Activated CD4-positive, alpha-beta T cell treated with anti-CD3 and anti-CD28 coated beads for 36 hours (primary cell): ENCODE measurements at regions not wholly inside any gene's neighbourhood (a gene's known extent, or its start where the extent isn't known, plus 50 kb on each side); places are given as distances from the start of the nearest gene placed in this dataset.

ENCODE experiments used
- ATAC-seq: fragments of 200-7000 bp; cut with Tn5 transposase; one replicate; pipeline ENCODE4 v1.10.0; 2021; ENCODE audit warnings: mild to moderate bottlenecking, moderate library complexity
- CTCF ChIA-PET: fragments of 350-600 bp; sonication (Branson Sonifier 250); formaldehyde crosslinking; loops from one replicate; lab custom pipeline; 2021; ENCODE audit warnings: antibody characterized with exemption; lab: Charles Lee
- POLR2A ChIA-PET: fragments of 350-600 bp; sonication (Branson Sonifier 250); formaldehyde crosslinking; loops from one replicate; lab custom pipeline; 2021; ENCODE audit warnings: antibody characterized with exemption, inconsistent platforms; lab: Charles Lee
- DNase-seq: peaks from one replicate; pipeline ENCODE4 v3.0.0-alpha.2; 2020
- H3K27ac Mint-ChIP-seq: one replicate; pipeline ENCODE4 v1.8.0; 2021; ENCODE audit warnings: mixed read lengths
- H3K27me3 Mint-ChIP-seq: one replicate; pipeline ENCODE4 v1.8.0; 2021; ENCODE audit warnings: mixed read lengths
- H3K36me3 Mint-ChIP-seq: one replicate; pipeline ENCODE4 v1.8.0; 2021; ENCODE audit warnings: low read depth, mixed read lengths
- H3K4me1 Mint-ChIP-seq: one replicate; pipeline ENCODE4 v1.8.0; 2021; ENCODE audit warnings: mixed read lengths
- H3K4me3 Mint-ChIP-seq: one replicate; pipeline ENCODE4 v1.8.0; 2021; ENCODE audit warnings: mild to moderate bottlenecking, moderate library complexity, mixed read lengths
- H3K9me3 Mint-ChIP-seq: one replicate; pipeline ENCODE4 v1.8.0; 2021; ENCODE audit warnings: low read depth, mixed read lengths
- intact Hi-C, 2 experiments: fragments of 100-400 bp; cut with DNase I in 1 of 2; cut with micrococcal nuclease in 1 of 2; formaldehyde crosslinking; loops; one replicate each; pipeline versions ENCODE4 v1.14.2 to v1.15.1; 2022 to 2024; cut with DNase I, micrococcal nuclease

DNA sequence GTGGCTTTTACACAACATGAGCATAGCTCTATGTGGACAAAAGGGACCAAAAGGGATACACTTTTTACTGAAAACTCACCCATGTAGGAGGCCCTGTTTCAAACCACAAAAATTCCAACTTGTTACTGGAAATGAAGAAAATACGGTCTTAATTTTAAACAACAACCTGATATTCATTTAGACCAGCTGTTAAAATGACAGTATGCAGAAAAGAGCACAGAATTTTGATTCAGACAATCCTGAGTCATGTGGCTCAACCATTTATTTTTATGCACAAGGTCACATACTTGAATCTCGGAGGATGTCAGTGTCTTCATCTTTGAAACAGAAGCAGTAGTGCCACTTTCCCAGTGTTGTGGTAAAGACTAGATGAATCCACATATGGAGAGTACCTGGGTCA is 426.5 kb upstream of the NFE2L3 start:
- Mint-ChIP-seq H3K4me1 (no peaks in the 10 kb centered on the region), H3K36me3 (no peaks in the 10 kb centered on the region), H3K4me3 (no peak overlapping the region), H3K27me3 (peaks cover 5% of the 10 kb centered on the region), H3K9me3 (no peaks in the 10 kb centered on the region), H3K27ac (no peak overlapping the region)
- ATAC-seq (no peak), DNase-seq (no peak)
- ChIA-PET POLR2A (no interaction called here), CTCF (interaction anchor here (0.8 kb wide), 1 partner anchor 48 kb away, joined by 3 read pairs; no protein-coding TSS in a partner anchor)
- intact Hi-C loops: loop anchor here in 1 of 2 experiments (5.0 kb wide), 1 partner anchor 127 kb away; no protein-coding TSS in a partner anchor

- intact Hi-C loops: loop anchor here in 1 of 2 experiments (5.0 kb wide), 1 partner anchor 126 kb away; no protein-coding TSS in a partner anchor
- H3K4me1 Mint-ChIP-seq: no peaks in the 10 kb centered on the region
- H3K27ac Mint-ChIP-seq: no peak overlapping the region
- no peak overlapping the region for H3K4me3 Mint-ChIP-seq
- POLR2A ChIA-PET: no interaction called here
- CTCF ChIA-PET: interaction anchor here (0.8 kb wide), 1 partner anchor 48 kb away, joined by 3 read pairs; no protein-coding TSS in a partner anchor
- no peak for ATAC-seq
- DNase-seq: no peak
- H3K9me3 Mint-ChIP-seq: no peaks in the 10 kb centered on the region
- H3K27me3 Mint-ChIP-seq: peaks cover 4% of the 10 kb centered on the region
- no peaks in the 10 kb centered on the region for H3K36me3 Mint-ChIP-seq
Observed at GRCh38 chr7:25726170-25726780, 425.7 kb upstream of the NFE2L3 start.

GRCh38 chr7:25726781-25727311 is 425.2 kb upstream of the NFE2L3 start:
- Mint-ChIP-seq H3K27ac (no peak overlapping the region), H3K27me3 (peaks cover 2% of the 10 kb centered on the region), H3K36me3 (no peaks in the 10 kb centered on the region), H3K4me3 (no peak overlapping the region), H3K9me3 (no peaks in the 10 kb centered on the region), H3K4me1 (no peaks in the 10 kb centered on the region)
- DNase-seq: no peak
- ATAC-seq: no peak
- ChIA-PET CTCF (interaction anchor here (0.6 kb wide), 1 partner anchor 1140 kb away, joined by 3 read pairs; no protein-coding TSS in a partner anchor), POLR2A (no interaction called here)
- intact Hi-C loops: loop anchor here in 1 of 2 experiments (5.0 kb wide), 1 partner anchor 125 kb away; no protein-coding TSS in a partner anchor

- Mint-ChIP-seq H3K36me3 (no peaks in the 10 kb centered on the region), H3K9me3 (no peaks in the 10 kb centered on the region), H3K27ac (no peak overlapping the region), H3K4me1 (no peaks in the 10 kb centered on the region), H3K27me3 (peaks cover 2% of the 10 kb centered on the region), H3K4me3 (no peak overlapping the region)
- no peak for ATAC-seq
- ChIA-PET POLR2A (no interaction called here), CTCF (interaction anchor here (0.6 kb wide), 3 partner anchors 131 to 1140 kb away, joined by 3 to 4 read pairs (median 3); no protein-coding TSS in a partner anchor)
- intact Hi-C loops: loop anchor here in 1 of 2 experiments (5.0 kb wide), 1 partner anchor 125 kb away; no protein-coding TSS in a partner anchor
- no peak for DNase-seq
Observed at GRCh38 chr7:25727446-25727845, 424.6 kb upstream of the NFE2L3 start.

GRCh38 chr7:25727876-25728275 is 424.1 kb upstream of the NFE2L3 start:
- Mint-ChIP-seq H3K36me3 (no peaks in the 10 kb centered on the region), H3K4me3 (no peak overlapping the region), H3K27me3 (peaks cover 2% of the 10 kb centered on the region), H3K27ac (no peak overlapping the region), H3K9me3 (no peaks in the 10 kb centered on the region), H3K4me1 (no peaks in the 10 kb centered on the region)
- intact Hi-C loops: loop anchor here in 1 of 2 experiments (5.0 kb wide), 1 partner anchor 124 kb away; no protein-coding TSS in a partner anchor
- CTCF ChIA-PET: interaction anchor here (0.6 kb wide), 3 partner anchors 131 to 775 kb away, joined by 3 to 4 read pairs (median 3); no protein-coding TSS in a partner anchor
- POLR2A ChIA-PET: no interaction called here
- ATAC-seq (no peak), DNase-seq (no peak)

- Mint-ChIP-seq H3K36me3 (no peaks in the 10 kb centered on the region), H3K27ac (no peak overlapping the region), H3K4me1 (no peaks in the 10 kb centered on the region), H3K4me3 (no peak overlapping the region), H3K27me3 (peaks cover 12% of the 10 kb centered on the region), H3K9me3 (no peaks in the 10 kb centered on the region)
- intact Hi-C loops: no loop called here
- ATAC-seq (no peak), DNase-seq (no peak)
- ChIA-PET CTCF (no interaction called here), POLR2A (no interaction called here)
Observed at GRCh38 chr7:25731068-25731845, 420.7 kb upstream of the NFE2L3 start.

GRCh38 chr7:25731846-25732245 is 420.2 kb upstream of the NFE2L3 start:
- Mint-ChIP-seq H3K9me3 (no peaks in the 10 kb centered on the region), H3K4me1 (no peaks in the 10 kb centered on the region), H3K4me3 (no peak overlapping the region), H3K27ac (no peak overlapping the region), H3K36me3 (no peaks in the 10 kb centered on the region), H3K27me3 (peaks cover 14% of the 10 kb centered on the region)
- POLR2A ChIA-PET: no interaction called here
- CTCF ChIA-PET: no interaction called here
- no peak for DNase-seq
- no peak for ATAC-seq
- intact Hi-C loops: no loop called here

DNA sequence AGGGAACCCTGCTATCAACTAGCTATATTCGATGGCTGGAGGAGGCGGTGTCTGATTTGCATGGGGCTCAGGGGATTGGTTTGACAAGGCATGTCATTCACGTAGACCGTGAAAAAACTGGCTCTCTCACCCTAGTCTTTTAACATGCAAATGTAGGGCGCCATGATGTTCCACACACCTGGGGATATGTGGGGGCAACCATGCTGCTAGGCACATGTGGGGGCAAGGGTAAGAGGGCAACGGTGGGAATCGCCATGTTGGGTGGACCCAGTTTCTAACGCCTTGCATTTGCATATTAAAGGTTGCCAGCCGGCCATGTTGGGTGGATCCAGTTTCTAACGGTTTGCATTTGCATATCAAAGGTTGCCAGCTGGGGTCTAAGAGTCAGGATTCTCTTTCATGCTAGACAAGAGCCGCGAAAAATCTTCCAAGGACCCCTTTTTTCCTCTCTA is 419.2 kb upstream of the NFE2L3 start:
- ChIA-PET CTCF (no interaction called here), POLR2A (no interaction called here)
- intact Hi-C loops: no loop called here
- Mint-ChIP-seq H3K36me3 (no peaks in the 10 kb centered on the region), H3K27me3 (peaks cover 16% of the 10 kb centered on the region), H3K9me3 (no peaks in the 10 kb centered on the region), H3K4me1 (no peaks in the 10 kb centered on the region), H3K4me3 (no peak overlapping the region), H3K27ac (no peak overlapping the region)
- DNase-seq: no peak
- no peak for ATAC-seq

DNA sequence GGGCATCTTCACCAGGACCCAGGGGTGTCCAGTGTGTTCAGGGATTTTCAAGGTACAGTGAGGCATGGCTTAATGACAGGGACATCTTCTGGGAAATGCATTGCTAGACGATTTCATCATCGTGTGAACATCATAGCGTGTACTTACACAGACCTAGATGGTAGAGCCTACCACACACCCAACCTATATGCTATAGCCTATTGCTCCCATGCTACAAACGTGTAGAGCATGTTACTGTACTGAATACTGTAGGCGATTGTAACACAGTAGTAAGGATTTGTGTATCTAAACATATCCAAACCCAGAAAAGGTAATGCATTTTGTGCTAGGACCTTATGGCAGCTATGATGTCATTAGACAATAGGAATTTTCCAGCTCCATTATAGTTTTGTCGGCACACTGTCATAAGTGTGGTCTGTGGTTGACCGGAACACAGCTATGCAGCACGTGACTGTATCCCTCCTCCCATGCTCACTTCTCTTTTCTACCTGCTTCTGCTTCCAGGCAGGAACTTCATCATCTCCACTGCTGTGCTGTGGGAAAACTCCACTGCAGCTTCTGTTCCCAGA is 416.2 kb upstream of the NFE2L3 start:
- H3K4me3 Mint-ChIP-seq: no peak overlapping the region
- intact Hi-C loops: no loop called here
- H3K27ac Mint-ChIP-seq: no peak overlapping the region
- H3K27me3 Mint-ChIP-seq: peaks cover 18% of the 10 kb centered on the region
- no peak for DNase-seq
- no peaks in the 10 kb centered on the region for H3K4me1 Mint-ChIP-seq
- ChIA-PET CTCF (no interaction called here), POLR2A (no interaction called here)
- no peaks in the 10 kb centered on the region for H3K9me3 Mint-ChIP-seq
- no peak for ATAC-seq
- H3K36me3 Mint-ChIP-seq: no peaks in the 10 kb centered on the region

GRCh38 chr7:25738528-25738927 is 413.5 kb upstream of the NFE2L3 start:
- ATAC-seq: no peak
- no peak for DNase-seq
- Mint-ChIP-seq H3K27me3 (peaks cover 25% of the 10 kb centered on the region), H3K36me3 (no peaks in the 10 kb centered on the region), H3K4me1 (no peaks in the 10 kb centered on the region), H3K4me3 (no peak overlapping the region), H3K9me3 (no peaks in the 10 kb centered on the region), H3K27ac (no peak overlapping the region)
- POLR2A ChIA-PET: no interaction called here
- CTCF ChIA-PET: no interaction called here
- intact Hi-C loops: no loop called here

DNA sequence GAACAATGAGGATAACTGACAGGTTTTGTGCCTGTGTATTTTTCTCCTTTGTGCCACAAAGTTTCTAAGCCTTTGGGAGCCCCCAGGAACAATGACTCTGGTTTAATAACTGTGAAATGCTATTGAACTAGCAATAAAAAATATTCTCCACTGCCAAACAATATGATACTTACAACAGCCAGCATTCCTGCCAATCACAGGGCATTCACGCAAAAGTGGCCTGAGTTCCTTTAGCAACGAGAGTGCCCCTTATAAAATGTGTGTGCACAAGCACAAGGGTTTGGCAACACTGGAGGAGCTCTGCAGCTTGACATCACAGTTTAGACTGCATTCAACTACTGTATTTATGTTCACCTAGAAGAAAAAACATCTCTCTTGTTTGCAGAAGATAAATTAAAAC is 412.9 kb upstream of the NFE2L3 start:
- intact Hi-C loops: no loop called here
- Mint-ChIP-seq H3K36me3 (no peaks in the 10 kb centered on the region), H3K27ac (no peak overlapping the region), H3K4me3 (no peak overlapping the region), H3K27me3 (peaks cover 25% of the 10 kb centered on the region), H3K9me3 (no peaks in the 10 kb centered on the region), H3K4me1 (no peaks in the 10 kb centered on the region)
- POLR2A ChIA-PET: no interaction called here
- CTCF ChIA-PET: no interaction called here
- ATAC-seq (no peak), DNase-seq (no peak)
